HG02610 (cell line): ENCODE measurements at regions not wholly inside any gene's neighbourhood (a gene's known extent, or its start where the extent isn't known, plus 50 kb on each side); places are given as distances from the start of the nearest gene placed in this dataset.
"Not testable (repeated sequence)": the region's sequence is repeated elsewhere in the genome, so short reads cannot be mapped to it uniquely, and the experiment has no call there.

Experiments used
- ATAC-seq: cut with Tn5 transposase; IDR thresholded peaks from one replicate; pipeline ENCODE4 v1.9.1; 2021; ENCODE audit warnings: mild to moderate bottlenecking, moderate library complexity; ENCODE audit not compliant: unreplicated experiment

- ATAC-seq: no peak
Observed at GRCh38 chr3:165954171-165954570, 116.9 kb upstream of the BCHE start.

GRCh38 chr3:165946360-165946759 is 109.1 kb upstream of the BCHE start:
- ATAC-seq: no peak

GRCh38 chr3:165938986-165939540 is 101.8 kb upstream of the BCHE start:
- no peak for ATAC-seq

GRCh38 chr3:165936081-165936480 is 98.9 kb upstream of the BCHE start:
- ATAC-seq: not testable (repeated sequence)

GRCh38 chr3:165924301-165924791 is 87.1 kb upstream of the BCHE start:
- not testable (repeated sequence) for ATAC-seq

- no peak for ATAC-seq
Observed at GRCh38 chr3:165920984-165921383, 83.8 kb upstream of the BCHE start.

GRCh38 chr3:165919284-165919683 is 82.1 kb upstream of the BCHE start:
- ATAC-seq: no peak

GRCh38 chr3:165918657-165918979 is 81.4 kb upstream of the BCHE start:
- no peak for ATAC-seq

- not testable (repeated sequence) for ATAC-seq
Observed at GRCh38 chr3:165917938-165918656, 80.9 kb upstream of the BCHE start.

GRCh38 chr3:165915104-165915503 is 77.9 kb upstream of the BCHE start:
- ATAC-seq: not testable (repeated sequence)

- no peak for ATAC-seq
Observed at GRCh38 chr3:165903885-165904630, 66.8 kb upstream of the BCHE start.

- ATAC-seq: no peak
Observed at GRCh38 chr3:165899066-165899465, 61.8 kb upstream of the BCHE start.

GRCh38 chr3:165897137-165897536 is 59.9 kb upstream of the BCHE start:
- no peak for ATAC-seq

- no peak for ATAC-seq
Observed at GRCh38 chr3:165895919-165896318, 58.7 kb upstream of the BCHE start.

GRCh38 chr3:165892565-165892964 is 55.3 kb upstream of the BCHE start:
- ATAC-seq: no peak
